ENCODE measurements at regions not wholly inside any gene's neighbourhood (a gene's known extent, or its start where the extent isn't known, plus 50 kb on each side); places are given as distances from the start of the nearest gene placed in this dataset.

GRCh38 chr4:184280137-184280536 lies 62.5 kb upstream of the ENPP6 start:
- H3K9ac ChIP-seq (replicated peaks in 1 of 4; ENCODE audit: extremely low read depth in 1 of 4, low read depth in 3 of 4, low read length in 3 of 4): no peak overlapping the region
- H3K56ac ChIP-seq (replicated peaks; ENCODE audit: insufficient read length, low read depth, low read length): no peak overlapping the region
- no peaks in the 10 kb centered on the region for H3K23me2 ChIP-seq (ENCODE audit: low read depth, low read length)
- no peak overlapping the region for H3K14ac ChIP-seq (ENCODE audit: insufficient read length)
- H4K91ac ChIP-seq (replicated peaks; ENCODE audit: insufficient read length, low read length): no peak overlapping the region
- ChIA-PET POLR2A (ENCODE audit: partially characterized antibody) (interaction anchor here (1.6 kb wide), 1 partner anchor 12 kb away, joined by 3 read pairs; no protein-coding TSS in a partner anchor), CTCF (ENCODE audit: partially characterized antibody) (interaction anchor here (0.6 to 2.0 kb wide), 7 partner anchors 11 to 295 kb away, joined by 3 to 8 read pairs (median 3); no protein-coding TSS in a partner anchor)
- no peak overlapping the region for H2BK15ac ChIP-seq (ENCODE audit: low read length)
- H2BK5ac ChIP-seq (ENCODE audit: low read depth, low read length): no peak overlapping the region
- H3K27ac ChIP-seq (ENCODE audit: low read depth, low read length): no peak overlapping the region
- H3K4me2 ChIP-seq (ENCODE audit: insufficient read depth in 1 of 2, low read depth in 2 of 2, low read length in 2 of 2): no peak overlapping the region
- FAIRE-seq (no peak), DNase-seq (ENCODE audit: low read depth in 1 of 2, low spot score in 2 of 2) (no peak)
- no peak overlapping the region for H3K23ac ChIP-seq (ENCODE audit: insufficient read length)
- no peak overlapping the region for H3K4me3 ChIP-seq (ENCODE audit: extremely low read depth in 1 of 4, insufficient read depth in 2 of 4, low read depth in 3 of 4, low read length in 4 of 4)
- H3K36me3 ChIP-seq (ENCODE audit: control insufficient read depth in 2 of 4, insufficient read depth in 4 of 4, low read length in 3 of 4): no peaks in the 10 kb centered on the region
- H3K79me2 ChIP-seq (ENCODE audit: control insufficient read depth in 1 of 2, insufficient read depth in 2 of 2, low read length in 2 of 2): no peaks in the 10 kb centered on the region
- H2BK12ac ChIP-seq (ENCODE audit: low read depth, low read length): no peak overlapping the region
- H4K8ac ChIP-seq (ENCODE audit: extremely low read depth, insufficient read depth, low read length): no peak overlapping the region
- no peaks in the 10 kb centered on the region for H3K79me1 ChIP-seq (ENCODE audit: low read depth, low read length)
- no peak overlapping the region for H2AFZ ChIP-seq (ENCODE audit: low read length)
- H4K20me1 ChIP-seq (replicated peaks in 1 of 2; ENCODE audit: control insufficient read depth in 1 of 2, insufficient read depth in 2 of 2, low read length in 2 of 2): no peaks in the 10 kb centered on the region
- no peak overlapping the region for H2BK120ac ChIP-seq (replicated peaks; ENCODE audit: low read depth, low read length)
- H4K5ac ChIP-seq (ENCODE audit: insufficient read length, low read depth, low read length): no peak overlapping the region
- H3K18ac ChIP-seq (ENCODE audit: extremely low read depth, low read length): no peak overlapping the region
- no peak overlapping the region for H3K4ac ChIP-seq (replicated peaks; ENCODE audit: insufficient read length, low read depth, low read length)
- no peak overlapping the region for H2AK5ac ChIP-seq (ENCODE audit: low read depth, low read length)
- H3K27me3 ChIP-seq (replicated peaks in 1 of 4; ENCODE audit: control insufficient read depth in 3 of 4, extremely low read depth in 1 of 4, insufficient read depth in 3 of 4, low read length in 3 of 4): no peaks in the 10 kb centered on the region
- no peaks in the 10 kb centered on the region for H3K4me1 ChIP-seq (replicated peaks in 1 of 4; ENCODE audit: control insufficient read depth in 3 of 4, insufficient read depth in 4 of 4, low read length in 3 of 4)
- H2BK20ac ChIP-seq (ENCODE audit: low read length): 0 out of 2 replicates have a peak overlapping the region, but pooled peaks have one; percentile 18
- 92% methylated on average over 4 of the region's 4 CpGs; no CpG with 5 or more reads in 1 of the 2 experiments for WGBS, 2 experiments (ENCODE audit: extremely low coverage in 1 of 2, insufficient coverage in 1 of 2, insufficient read length in 1 of 2, insufficient replicate concordance in 2 of 2, low coverage in 1 of 2, low lambda C conversion rate in 2 of 2, missing lambda C conversion rate in 1 of 2)
- H3K9me3 ChIP-seq (ENCODE audit: insufficient read depth in 2 of 2, low read depth in 1 of 2, low read length in 1 of 2): peaks cover 12 to 17% of the 10 kb centered on the region in 2 experiments
- TF ChIP-seq BRCA1 (IDR thresholded peaks at IDR 0.05; ENCODE audit: low read depth, low read length): no peak
- no peak for TF ChIP-seq CBX5 (IDR thresholded peaks at IDR 0.05; ENCODE audit: low read depth, low read length)
- no peak for TF ChIP-seq FOSL1 (IDR thresholded peaks at IDR 0.05; ENCODE audit: insufficient read depth, low read depth, low read length)
- no peak for TF ChIP-seq SIRT6 (IDR thresholded peaks at IDR 0.05; ENCODE audit: low read length)
- no peak for TF ChIP-seq RXRA (IDR thresholded peaks at IDR 0.05; ENCODE audit: insufficient read depth, low read depth, low read length)
- no peak for TF ChIP-seq NANOG (IDR thresholded peaks at IDR 0.05; ENCODE audit: insufficient read depth, low read depth, low read length, poor library complexity, severe bottlenecking)
- no peak for TF ChIP-seq HDAC2 (IDR thresholded peaks at IDR 0.05; ENCODE audit: borderline replicate concordance in 1 of 2, low read depth in 2 of 2, low read length in 2 of 2)
- TF ChIP-seq ZNF274 (IDR thresholded peaks at IDR 0.05; ENCODE audit: borderline replicate concordance, extremely low read depth, low read length): no peak
- no peak for TF ChIP-seq POLR2AphosphoS5 (IDR thresholded peaks at IDR 0.05; ENCODE audit: low read depth, low read length)
- TF ChIP-seq ASH2L (IDR thresholded peaks at IDR 0.05; ENCODE audit: low read length): no peak
- TF ChIP-seq SUZ12 (IDR thresholded peaks at IDR 0.05; ENCODE audit: low read length): no peak
